ENCODE measurements at regions not wholly inside any gene's neighbourhood (a gene's known extent, or its start where the extent isn't known, plus 50 kb on each side); places are given as distances from the start of the nearest gene placed in this dataset.

- Histone ChIP-seq H3K9me3 (no peaks in the 10 kb centered on the region), H3K36me3 (replicated peaks in 1 of 2; ENCODE audit: insufficient read depth in 1 of 2, low read depth in 2 of 2) (no peaks in the 10 kb centered on the region), H3K4me1 (no peaks in the 10 kb centered on the region), H3K27me3 (no peaks in the 10 kb centered on the region), H3K4me3 (no peak overlapping the region), H3K27ac (no peak overlapping the region)
- TF ChIP-seq CTCF (IDR thresholded peaks at IDR 0.05): no peak
- no peak for TF ChIP-seq POLR2A (IDR thresholded peaks at IDR 0.05)
- ATAC-seq: no peak
- no peak for DNase-seq
- intact Hi-C loops (cut with DNase I): no loop called here
- 68 to 80% methylated on average over 3 of the region's 3 CpGs for WGBS, 2 donors
Observed at GRCh38 chr13:76168661-76169060, 532.5 kb downstream of the LMO7 start.

GRCh38 chr13:76164290-76164689 lies 528.2 kb downstream of the LMO7 start:
- Histone ChIP-seq H3K36me3 (replicated peaks in 1 of 2; ENCODE audit: insufficient read depth in 1 of 2, low read depth in 2 of 2) (no peaks in the 10 kb centered on the region), H3K27me3 (no peaks in the 10 kb centered on the region), H3K4me3 (no peak overlapping the region), H3K9me3 (no peaks in the 10 kb centered on the region), H3K4me1 (no peaks in the 10 kb centered on the region), H3K27ac (no peak overlapping the region)
- TF ChIP-seq CTCF (IDR thresholded peaks at IDR 0.05): no peak
- TF ChIP-seq POLR2A (IDR thresholded peaks at IDR 0.05): no peak
- intact Hi-C loops (cut with DNase I): no loop called here
- no peak for ATAC-seq
- DNase-seq: peak in 1 of 4 donors; percentile 16
- WGBS, 2 donors: 74 to 75% methylated on average over 3 of the region's 3 CpGs

GRCh38 chr13:76163761-76164160 lies 527.6 kb downstream of the LMO7 start:
- 30 to 52% methylated on average over 2 of the region's 2 CpGs for WGBS, 2 donors
- intact Hi-C loops (cut with DNase I): no loop called here
- ATAC-seq: no peak
- Histone ChIP-seq H3K4me1 (no peaks in the 10 kb centered on the region), H3K27me3 (no peaks in the 10 kb centered on the region), H3K27ac (no peak overlapping the region), H3K4me3 (no peak overlapping the region), H3K36me3 (replicated peaks in 1 of 2; ENCODE audit: insufficient read depth in 1 of 2, low read depth in 2 of 2) (no peaks in the 10 kb centered on the region), H3K9me3 (no peaks in the 10 kb centered on the region)
- no peak for TF ChIP-seq POLR2A (IDR thresholded peaks at IDR 0.05)
- no peak for TF ChIP-seq CTCF (IDR thresholded peaks at IDR 0.05)
- no peak for DNase-seq

GRCh38 chr13:76160961-76161925 lies 525.1 kb downstream of the LMO7 start:
- intact Hi-C loops (cut with DNase I): no loop called here
- Histone ChIP-seq H3K27ac (no peak overlapping the region), H3K4me3 (no peak overlapping the region), H3K9me3 (no peaks in the 10 kb centered on the region), H3K36me3 (replicated peaks in 1 of 2; ENCODE audit: insufficient read depth in 1 of 2, low read depth in 2 of 2) (no peaks in the 10 kb centered on the region), H3K4me1 (no peaks in the 10 kb centered on the region), H3K27me3 (no peaks in the 10 kb centered on the region)
- 65 to 68% methylated on average over 2 of the region's 2 CpGs for WGBS, 2 donors
- ATAC-seq (no peak), DNase-seq (peak in 1 of 4 donors; percentile 4)
- TF ChIP-seq CTCF (IDR thresholded peaks at IDR 0.05): no peak
- no peak for TF ChIP-seq POLR2A (IDR thresholded peaks at IDR 0.05)

- Histone ChIP-seq H3K9me3 (no peaks in the 10 kb centered on the region), H3K27me3 (no peaks in the 10 kb centered on the region), H3K4me1 (no peaks in the 10 kb centered on the region), H3K27ac (no peak overlapping the region), H3K4me3 (no peak overlapping the region), H3K36me3 (replicated peaks in 1 of 2; ENCODE audit: insufficient read depth in 1 of 2, low read depth in 2 of 2) (no peaks in the 10 kb centered on the region)
- DNase-seq: no peak
- no peak for ATAC-seq
- WGBS, 2 donors: 92 to 99% methylated on average over 4 of the region's 4 CpGs
- TF ChIP-seq CTCF (IDR thresholded peaks at IDR 0.05) (no peak), POLR2A (IDR thresholded peaks at IDR 0.05) (no peak)
- intact Hi-C loops (cut with DNase I): no loop called here
Observed at GRCh38 chr13:76160506-76160905, 524.4 kb downstream of the LMO7 start.

All from body of pancreas (tissue), 4 donors.